ENCODE measurements at regions not wholly inside any gene's neighbourhood (a gene's known extent, or its start where the extent isn't known, plus 50 kb on each side); places are given as distances from the start of the nearest gene placed in this dataset.
"Not testable (repeated sequence)": the region's sequence is repeated elsewhere in the genome, so short reads cannot be mapped to it uniquely, and the experiment has no call there.

DNA sequence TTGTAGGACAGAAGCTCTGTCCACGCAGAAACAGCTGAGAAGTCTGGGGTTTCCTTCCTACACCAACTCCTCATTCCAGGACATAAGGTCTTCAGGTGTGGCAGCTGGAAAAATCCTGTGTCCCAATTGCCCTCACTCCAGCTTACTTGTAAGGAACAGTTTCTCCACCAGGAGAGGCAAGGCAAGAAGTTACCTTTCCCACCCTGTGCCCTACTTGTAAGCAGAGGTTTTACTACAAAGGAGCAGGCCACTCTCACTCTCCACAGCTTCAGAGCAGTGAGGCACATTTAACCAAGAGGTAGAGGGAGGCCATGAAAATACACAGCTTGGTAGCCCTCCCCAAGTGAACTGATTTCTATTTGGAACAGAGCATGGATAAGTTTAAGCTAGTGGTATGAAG lies 277.3 kb upstream of the SPATA31A3 start:
- not testable (repeated sequence) for H3K79me2 ChIP-seq (ENCODE audit: insufficient read depth, low read length); DNase-seq; H3K36me3 ChIP-seq (ENCODE audit: insufficient read depth, low read length); ATAC-seq (ENCODE audit: insufficient read depth, low read depth); H4K20me1 ChIP-seq (ENCODE audit: insufficient read depth, low read length); H2AFZ ChIP-seq (ENCODE audit: low read depth, low read length); H3K4me1 ChIP-seq (ENCODE audit: insufficient read depth, low read length); H3K9me3 ChIP-seq (ENCODE audit: insufficient read depth, low read length, severe bottlenecking); H3K27ac ChIP-seq (ENCODE audit: low read length); H3K4me2 ChIP-seq (ENCODE audit: insufficient read depth, low read length); H3K9ac ChIP-seq (ENCODE audit: low read depth, low read length); H3K4me3 ChIP-seq (ENCODE audit: low read depth in 1 of 2, low read length in 2 of 2); H3K27me3 ChIP-seq (ENCODE audit: insufficient read depth, low read length, poor library complexity)

DNA sequence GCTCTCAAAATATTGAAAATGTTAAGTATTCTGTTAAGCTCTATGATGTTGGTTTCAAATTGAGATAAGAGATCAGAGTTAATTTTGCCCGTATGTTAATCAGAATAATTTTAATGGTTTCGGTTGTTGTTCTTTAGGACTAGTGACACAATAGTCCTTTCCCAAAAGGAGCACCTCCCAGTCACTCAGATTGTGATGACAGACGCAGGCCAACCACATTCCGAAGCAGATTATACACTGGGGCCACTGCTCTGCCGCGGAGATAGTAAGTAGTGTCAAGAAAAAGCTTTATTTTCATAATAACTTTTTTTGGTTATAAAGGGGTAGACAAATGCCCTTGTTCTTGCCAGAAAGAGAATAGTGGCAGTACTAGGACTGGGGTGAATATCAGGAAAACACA lies 265.5 kb upstream of the SPATA31A3 start:
- not testable (repeated sequence) for H3K4me3 ChIP-seq (ENCODE audit: low read depth in 1 of 2, low read length in 2 of 2); DNase-seq; H4K20me1 ChIP-seq (ENCODE audit: insufficient read depth, low read length); H3K36me3 ChIP-seq (ENCODE audit: insufficient read depth, low read length); ATAC-seq (ENCODE audit: insufficient read depth, low read depth); H3K9ac ChIP-seq (ENCODE audit: low read depth, low read length); H2AFZ ChIP-seq (ENCODE audit: low read depth, low read length); H3K79me2 ChIP-seq (ENCODE audit: insufficient read depth, low read length); H3K27ac ChIP-seq (ENCODE audit: low read length); H3K27me3 ChIP-seq (ENCODE audit: insufficient read depth, low read length, poor library complexity); H3K4me2 ChIP-seq (ENCODE audit: insufficient read depth, low read length); H3K4me1 ChIP-seq (ENCODE audit: insufficient read depth, low read length); H3K9me3 ChIP-seq (ENCODE audit: insufficient read depth, low read length, severe bottlenecking)

DNA sequence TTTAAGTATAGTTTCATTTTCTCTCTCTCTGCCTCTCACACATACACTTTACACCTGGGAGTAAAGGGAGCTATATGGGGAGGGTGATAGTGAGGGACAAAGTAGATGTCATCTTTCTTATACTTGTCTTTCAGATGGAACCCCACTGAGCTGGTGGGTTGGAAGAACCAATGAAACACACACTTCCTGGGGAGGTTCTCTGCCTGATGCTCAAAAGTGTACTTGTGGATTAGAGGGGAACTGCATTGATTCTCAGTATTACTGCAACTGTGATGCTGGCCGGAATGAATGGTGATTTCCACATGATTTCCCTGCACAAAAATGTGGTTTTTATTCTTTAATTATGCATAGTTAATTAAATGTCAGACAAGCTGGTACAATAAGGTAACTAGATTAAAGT lies 256.6 kb upstream of the SPATA31A3 start:
- not testable (repeated sequence) for H3K27ac ChIP-seq (ENCODE audit: low read length); H4K20me1 ChIP-seq (ENCODE audit: insufficient read depth, low read length); H2AFZ ChIP-seq (ENCODE audit: low read depth, low read length); H3K4me1 ChIP-seq (ENCODE audit: insufficient read depth, low read length); H3K79me2 ChIP-seq (ENCODE audit: insufficient read depth, low read length); H3K9me3 ChIP-seq (ENCODE audit: insufficient read depth, low read length, severe bottlenecking); DNase-seq; ATAC-seq (ENCODE audit: insufficient read depth, low read depth); H3K4me2 ChIP-seq (ENCODE audit: insufficient read depth, low read length); H3K4me3 ChIP-seq (ENCODE audit: low read depth in 1 of 2, low read length in 2 of 2); H3K27me3 ChIP-seq (ENCODE audit: insufficient read depth, low read length, poor library complexity); H3K36me3 ChIP-seq (ENCODE audit: insufficient read depth, low read length); H3K9ac ChIP-seq (ENCODE audit: low read depth, low read length)

DNA sequence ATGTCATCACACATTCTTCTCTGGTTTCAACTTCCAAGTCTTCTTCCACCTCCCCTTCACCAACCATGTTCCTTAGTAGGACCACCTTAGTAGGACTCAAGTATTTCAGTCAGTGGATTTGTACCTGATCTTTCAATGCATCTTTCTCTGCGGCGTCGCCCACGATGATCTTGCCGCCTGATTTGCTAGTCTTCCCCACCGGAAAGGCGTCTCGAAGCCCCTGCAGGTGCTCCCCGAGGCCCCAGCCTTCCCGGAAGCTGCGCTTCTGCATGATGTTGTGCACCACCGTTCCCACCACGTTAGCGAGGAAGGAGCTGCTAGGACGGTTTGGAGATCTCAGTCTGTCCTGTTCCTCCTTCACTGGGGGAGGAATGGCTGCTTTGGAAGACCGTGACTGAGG lies 219.7 kb upstream of the SPATA31A3 start:
- H3K9me3 ChIP-seq (ENCODE audit: insufficient read depth, low read length, severe bottlenecking); H3K4me1 ChIP-seq (ENCODE audit: insufficient read depth, low read length); ATAC-seq (ENCODE audit: insufficient read depth, low read depth); H3K27me3 ChIP-seq (ENCODE audit: insufficient read depth, low read length, poor library complexity); H3K4me3 ChIP-seq (ENCODE audit: low read depth in 1 of 2, low read length in 2 of 2); DNase-seq; H3K36me3 ChIP-seq (ENCODE audit: insufficient read depth, low read length); H3K27ac ChIP-seq (ENCODE audit: low read length); H4K20me1 ChIP-seq (ENCODE audit: insufficient read depth, low read length); H3K4me2 ChIP-seq (ENCODE audit: insufficient read depth, low read length); H3K9ac ChIP-seq (ENCODE audit: low read depth, low read length); H3K79me2 ChIP-seq (ENCODE audit: insufficient read depth, low read length); H2AFZ ChIP-seq (ENCODE audit: low read depth, low read length): not testable (repeated sequence)

DNA sequence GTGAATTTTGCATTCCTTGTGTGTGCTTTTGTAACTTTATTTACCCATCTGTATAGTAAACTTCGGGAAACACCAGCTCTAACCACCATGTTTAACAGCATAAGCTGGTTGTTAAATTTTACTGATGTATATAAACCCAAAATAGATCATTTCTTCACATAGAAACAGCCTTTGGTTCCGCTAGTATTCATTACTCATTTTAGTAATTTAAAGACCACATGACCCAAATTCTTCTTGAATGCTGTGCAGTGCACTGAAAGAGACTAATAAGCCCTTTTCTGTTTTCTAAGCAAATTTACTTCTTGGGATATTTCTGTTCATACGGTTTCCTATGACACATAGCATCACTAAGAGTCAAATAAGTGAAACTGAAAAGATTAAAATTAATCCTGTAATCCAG lies 218.5 kb upstream of the SPATA31A3 start:
- H3K27me3 ChIP-seq (ENCODE audit: insufficient read depth, low read length, poor library complexity); H4K20me1 ChIP-seq (ENCODE audit: insufficient read depth, low read length); H3K9ac ChIP-seq (ENCODE audit: low read depth, low read length); H3K9me3 ChIP-seq (ENCODE audit: insufficient read depth, low read length, severe bottlenecking); DNase-seq; H3K36me3 ChIP-seq (ENCODE audit: insufficient read depth, low read length); H2AFZ ChIP-seq (ENCODE audit: low read depth, low read length); H3K4me1 ChIP-seq (ENCODE audit: insufficient read depth, low read length); H3K27ac ChIP-seq (ENCODE audit: low read length); H3K79me2 ChIP-seq (ENCODE audit: insufficient read depth, low read length); H3K4me3 ChIP-seq (ENCODE audit: low read depth in 1 of 2, low read length in 2 of 2); ATAC-seq (ENCODE audit: insufficient read depth, low read depth); H3K4me2 ChIP-seq (ENCODE audit: insufficient read depth, low read length): not testable (repeated sequence)

DNA sequence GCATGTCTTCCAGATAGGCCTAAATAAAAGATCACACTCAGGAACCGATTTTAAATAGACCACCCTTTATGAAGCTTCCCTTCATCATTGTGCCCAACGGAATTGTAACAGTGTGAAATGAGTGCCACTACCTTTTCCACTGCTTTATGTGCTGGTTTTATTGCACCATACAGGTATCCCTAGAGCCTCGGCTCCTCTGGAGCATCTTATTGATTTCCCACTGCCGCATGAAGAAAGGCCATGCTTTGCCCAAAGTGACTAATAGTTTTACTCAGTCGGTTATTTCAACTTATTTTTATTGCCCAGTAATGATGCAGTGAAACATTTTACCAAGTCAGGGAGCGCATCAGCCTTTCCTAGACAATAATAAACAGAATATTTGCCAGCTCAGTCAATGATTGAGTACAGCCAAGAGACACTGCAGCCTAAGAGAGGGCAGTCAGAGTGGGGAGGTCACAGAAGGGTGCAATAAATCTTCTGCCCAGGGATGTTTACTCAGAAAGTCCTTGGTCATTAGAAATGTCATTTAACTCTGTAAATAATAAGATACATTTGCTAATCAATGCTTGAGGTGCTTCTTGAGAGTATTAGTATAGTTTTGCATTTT lies 216.6 kb upstream of the SPATA31A3 start:
- not testable (repeated sequence) for ATAC-seq (ENCODE audit: insufficient read depth, low read depth); DNase-seq; H3K4me1 ChIP-seq (ENCODE audit: insufficient read depth, low read length); H3K4me3 ChIP-seq (ENCODE audit: low read depth in 1 of 2, low read length in 2 of 2); H3K36me3 ChIP-seq (ENCODE audit: insufficient read depth, low read length); H4K20me1 ChIP-seq (ENCODE audit: insufficient read depth, low read length); H3K27me3 ChIP-seq (ENCODE audit: insufficient read depth, low read length, poor library complexity); H3K79me2 ChIP-seq (ENCODE audit: insufficient read depth, low read length); H2AFZ ChIP-seq (ENCODE audit: low read depth, low read length); H3K4me2 ChIP-seq (ENCODE audit: insufficient read depth, low read length); H3K9me3 ChIP-seq (ENCODE audit: insufficient read depth, low read length, severe bottlenecking); H3K27ac ChIP-seq (ENCODE audit: low read length); H3K9ac ChIP-seq (ENCODE audit: low read depth, low read length)

DNA sequence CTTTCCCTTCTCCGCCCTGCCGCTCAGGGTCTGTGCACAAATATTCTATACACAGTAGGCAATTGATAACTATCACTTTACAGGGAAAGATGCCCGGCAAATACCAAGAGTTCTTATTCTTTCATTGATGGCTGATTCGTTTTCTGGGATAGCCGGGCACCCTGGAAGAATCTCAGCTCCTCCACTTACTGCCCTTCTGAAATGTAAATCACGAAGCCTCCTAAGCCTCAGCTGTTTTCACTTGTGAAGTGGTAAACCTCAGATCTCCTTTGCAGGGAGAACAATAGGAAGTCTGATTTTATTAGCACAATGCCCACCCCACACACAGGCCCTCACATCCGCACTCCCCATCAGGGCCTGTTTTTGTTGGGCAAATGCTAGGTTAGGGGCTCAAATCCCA lies 203.8 kb upstream of the SPATA31A3 start:
- H4K20me1 ChIP-seq (ENCODE audit: insufficient read depth, low read length); H2AFZ ChIP-seq (ENCODE audit: low read depth, low read length); H3K27ac ChIP-seq (ENCODE audit: low read length); DNase-seq; H3K4me3 ChIP-seq (ENCODE audit: low read depth in 1 of 2, low read length in 2 of 2); H3K27me3 ChIP-seq (ENCODE audit: insufficient read depth, low read length, poor library complexity); H3K4me1 ChIP-seq (ENCODE audit: insufficient read depth, low read length); H3K9me3 ChIP-seq (ENCODE audit: insufficient read depth, low read length, severe bottlenecking); H3K79me2 ChIP-seq (ENCODE audit: insufficient read depth, low read length); ATAC-seq (ENCODE audit: insufficient read depth, low read depth); H3K36me3 ChIP-seq (ENCODE audit: insufficient read depth, low read length); H3K9ac ChIP-seq (ENCODE audit: low read depth, low read length); H3K4me2 ChIP-seq (ENCODE audit: insufficient read depth, low read length): not testable (repeated sequence)

DNA sequence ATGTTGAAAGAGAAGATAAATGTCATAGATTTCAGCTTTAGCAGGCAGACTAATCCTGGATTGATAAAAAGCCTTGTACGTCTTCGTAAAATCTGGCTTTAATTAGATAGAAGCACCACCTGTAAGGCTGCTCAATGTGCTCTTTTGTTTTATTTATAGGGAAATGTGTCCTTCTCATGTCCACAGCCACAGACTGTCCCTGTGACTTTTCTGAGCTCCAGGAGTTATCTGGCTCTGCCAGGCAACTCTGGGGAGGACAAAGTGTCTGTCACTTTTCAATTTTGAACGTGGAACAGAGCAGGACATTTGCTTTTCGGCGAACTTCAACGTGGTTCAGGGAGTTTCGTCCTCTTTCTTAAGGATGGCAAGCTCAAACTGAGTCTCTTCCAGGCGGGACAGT lies 203.0 kb upstream of the SPATA31A3 start:
- ATAC-seq (ENCODE audit: insufficient read depth, low read depth); H3K36me3 ChIP-seq (ENCODE audit: insufficient read depth, low read length); H3K27ac ChIP-seq (ENCODE audit: low read length); H3K4me3 ChIP-seq (ENCODE audit: low read depth in 1 of 2, low read length in 2 of 2); H3K4me2 ChIP-seq (ENCODE audit: insufficient read depth, low read length); H4K20me1 ChIP-seq (ENCODE audit: insufficient read depth, low read length); H3K9ac ChIP-seq (ENCODE audit: low read depth, low read length); H2AFZ ChIP-seq (ENCODE audit: low read depth, low read length); H3K9me3 ChIP-seq (ENCODE audit: insufficient read depth, low read length, severe bottlenecking); H3K27me3 ChIP-seq (ENCODE audit: insufficient read depth, low read length, poor library complexity); DNase-seq; H3K79me2 ChIP-seq (ENCODE audit: insufficient read depth, low read length); H3K4me1 ChIP-seq (ENCODE audit: insufficient read depth, low read length): not testable (repeated sequence)

Measured in DND-41 (cell line).